HCT116 (cell line): ENCODE measurements at regions not wholly inside any gene's neighbourhood (a gene's known extent, or its start where the extent isn't known, plus 50 kb on each side); places are given as distances from the start of the nearest gene placed in this dataset.

Source experiments
- ATAC-seq: fragments of 200-7000 bp; cut with Tn5 transposase; 2 replicates; pipeline ENCODE4 v1.9.1; 2020; ENCODE audit warnings: mild to moderate bottlenecking, moderate library complexity
- BruUV-seq: library from RNA; stranded (reverse); fragments of 400-500 nt; replicated peaks from 2 replicates; lab custom pipeline; 2021; lab: Mats Ljungman, UMichigan
- CTCF ChIA-PET: fragments of 300-600 bp; sonication (Branson Sonifier 250); formaldehyde crosslinking; loops from one replicate; lab custom pipeline; 2021; ENCODE audit warnings: antibody characterized with exemption; lab: Charles Lee
- POLR2A ChIA-PET: fragments of 300-600, 350-600 bp; sonication (Branson Sonifier 250); formaldehyde crosslinking; loops from one replicate; lab custom pipeline; 2021; ENCODE audit warnings: antibody characterized with exemption; lab: Charles Lee
- RAD21 ChIA-PET, 2 experiments: fragments of 300-600 bp; sonication (Branson Sonifier 250); formaldehyde crosslinking; loops; one replicate each; lab custom pipeline; 2023; ENCODE audit warnings: low total read pairs in 2 of 2; ENCODE audit not compliant: uncharacterized antibody in 2 of 2, unreplicated experiment in 2 of 2, low non-redundant PET in 1 of 2; lab: Charles Lee
- DNase-seq: peaks from one replicate; pipeline ENCODE4 v3.0.0-alpha.2; 2010; ENCODE audit warnings: low read depth, low spot score
- H2AFZ ChIP-seq: fragments of 200-600 bp; shearing (Covaris generic), sonication (generic); 2 replicates; pipeline ENCODE4 v1.6.1; 2017; ENCODE audit warnings: low read depth, mixed run types, mixed read lengths, antibody characterized with exemption, low read length; ENCODE audit not compliant: poor library complexity, severe bottlenecking
- H3K27ac ChIP-seq: 2 replicates; pipeline ENCODE4 v1.5.1; 2012; ENCODE audit warnings: low read depth, low read length
- H3K27me3 ChIP-seq: fragments of 200-600 bp; sonication (generic); 2 replicates; pipeline ENCODE4 v1.6.1; 2016; ENCODE audit warnings: mixed run types, low read length, mixed read lengths; ENCODE audit not compliant: insufficient read depth
- H3K36me3 ChIP-seq, 2 experiments: fragments of 200-500 bp in 1 of 2; fragments of 200-600 bp in 1 of 2; sonication (Bioruptor generic) in 1 of 2; sonication (generic) in 1 of 2; 2 replicates each; pipeline versions ENCODE4 v1.5.1 to v1.6.1; 2014 to 2016; ENCODE audit warnings: low read length in 2 of 2, inconsistent platforms in 1 of 2, mixed read lengths in 1 of 2, mixed run types in 1 of 2; ENCODE audit not compliant: insufficient read depth in 2 of 2, control insufficient read depth in 1 of 2
- H3K4me1 ChIP-seq, 2 experiments: fragments of 200-600 bp in 1 of 2; sonication (generic) in 1 of 2; 2 replicates each; pipeline versions ENCODE4 v1.5.1 to v1.6.1; 2012 to 2017; ENCODE audit warnings: low read length in 2 of 2, inconsistent platforms in 1 of 2, mild to moderate bottlenecking in 1 of 2, mixed read lengths in 1 of 2, mixed run types in 1 of 2, moderate library complexity in 1 of 2; ENCODE audit not compliant: insufficient read depth in 2 of 2, control insufficient read depth in 1 of 2
- H3K4me2 ChIP-seq: fragments of 200-600 bp; sonication (generic); 2 replicates; pipeline ENCODE4 v1.6.1; 2017; ENCODE audit warnings: mixed run types, low read length, mixed read lengths
- H3K4me3 ChIP-seq, 2 experiments: fragments of 200-600 bp in 1 of 2; sonication (generic) in 1 of 2; replicated peaks in 1 of 2; 2 replicates each; pipeline ENCODE4 v1.5.1; 2011 to 2016; ENCODE audit warnings: low read length in 2 of 2, control low read depth in 1 of 2, low read depth in 1 of 2, mild to moderate bottlenecking in 1 of 2, mixed read lengths in 1 of 2, mixed run types in 1 of 2
- H3K79me2 ChIP-seq: fragments of 200-600 bp; sonication (generic); 2 replicates; pipeline ENCODE4 v1.6.1; 2017; ENCODE audit warnings: mild to moderate bottlenecking, mixed run types, low read length, moderate library complexity, mixed read lengths; ENCODE audit not compliant: insufficient read depth
- H3K9ac ChIP-seq: fragments of 200-600 bp; sonication (generic); 2 replicates; pipeline ENCODE4 v1.6.1; 2016; ENCODE audit warnings: low read length, mixed read lengths
- H3K9me2 ChIP-seq: fragments of 200-600 bp; sonication (generic), shearing (Covaris generic); 2 replicates; pipeline ENCODE4 v1.6.1; 2017; ENCODE audit warnings: mixed run types, mild to moderate bottlenecking, moderate library complexity; ENCODE audit not compliant: insufficient read depth
- H3K9me3 ChIP-seq, 2 experiments: fragments of 200-500 bp in 1 of 2; fragments of 200-600 bp in 1 of 2; sonication (Bioruptor generic) in 1 of 2; sonication (generic) in 1 of 2; 2 replicates each; pipeline ENCODE4 v1.6.1; 2014 to 2017; ENCODE audit warnings: low read length in 2 of 2, mixed read lengths in 2 of 2, inconsistent platforms in 1 of 2, low read depth in 1 of 2, mild to moderate bottlenecking in 1 of 2, mixed run types in 1 of 2, moderate library complexity in 1 of 2; ENCODE audit not compliant: control insufficient read depth in 1 of 2, insufficient read depth in 1 of 2
- H4K20me1 ChIP-seq: fragments of 200-600 bp; sonication (generic), shearing (Covaris generic); 2 replicates; pipeline ENCODE4 v1.6.1; 2017; ENCODE audit warnings: mixed run types, mild to moderate bottlenecking, moderate library complexity; ENCODE audit not compliant: insufficient read depth
- CBX3 ChIP-seq: IDR thresholded peaks from 2 replicates; pipeline ENCODE4 v1.6.1; 2012; ENCODE audit warnings: low read depth
- CTCF ChIP-seq, 3 experiments: fragments of 200-600 bp in 1 of 3; sonication (generic) in 1 of 3; IDR thresholded peaks in 2 of 3; conservative IDR thresholded peaks in 1 of 3; 2 replicates each; pipeline ENCODE4 v1.5.1; 2012 to 2017; ENCODE audit warnings: low read depth in 2 of 3, low read length in 2 of 3, antibody characterized with exemption in 1 of 3, borderline replicate concordance in 1 of 3, control low read depth in 1 of 3, mild to moderate bottlenecking in 1 of 3, mixed read lengths in 1 of 3, mixed run types in 1 of 3, moderate library complexity in 1 of 3; ENCODE audit not compliant: insufficient read depth in 1 of 3
- EZH2 ChIP-seq: fragments of 200-600 bp; sonication (generic); IDR thresholded peaks from 2 replicates; pipeline ENCODE4 v1.6.1; 2017; ENCODE audit warnings: antibody characterized with exemption, mixed run types
- EZH2phosphoT487 ChIP-seq: fragments of 200-600 bp; IDR thresholded peaks from 2 replicates; pipeline ENCODE4 v1.6.1; 2018; ENCODE audit warnings: antibody characterized with exemption, borderline replicate concordance
- FOSL1 ChIP-seq: IDR thresholded peaks from 2 replicates; pipeline ENCODE4 v1.6.1; 2012; ENCODE audit warnings: low read depth
- JUND ChIP-seq: IDR thresholded peaks from 2 replicates; pipeline ENCODE4 v1.6.1; 2012
- MAX ChIP-seq: IDR thresholded peaks from 2 replicates; pipeline ENCODE4 v1.6.1; 2012
- SIN3A ChIP-seq: IDR thresholded peaks from 2 replicates; pipeline ENCODE4 v1.6.1; 2012; ENCODE audit warnings: low read depth
- SP1 ChIP-seq: IDR thresholded peaks from 2 replicates; pipeline ENCODE4 v1.6.1; 2012; ENCODE audit warnings: low read depth
- SRF ChIP-seq: IDR thresholded peaks from 2 replicates; pipeline ENCODE4 v1.6.1; 2012; ENCODE audit warnings: low read depth
- YY1 ChIP-seq: IDR thresholded peaks from 2 replicates; pipeline ENCODE4 v1.6.1; 2011; ENCODE audit warnings: low read length, low read depth, moderate library complexity, mild to moderate bottlenecking; ENCODE audit not compliant: insufficient replicate concordance; ENCODE audit errors: extremely low read depth
- ZBTB33 ChIP-seq: IDR thresholded peaks from 2 replicates; pipeline ENCODE4 v1.6.1; 2011; ENCODE audit warnings: mild to moderate bottlenecking, low read length, moderate library complexity; ENCODE audit not compliant: insufficient replicate concordance; ENCODE audit errors: extremely low read depth
- ZNF274 ChIP-seq: fragments of 200-500 bp; sonication (Bioruptor generic); IDR thresholded peaks from 2 replicates; pipeline ENCODE4 v1.6.1; 2014; ENCODE audit warnings: mild to moderate bottlenecking, low read depth, low read length, inconsistent platforms
- intact Hi-C: fragments of 100-400 bp; cut with micrococcal nuclease; formaldehyde crosslinking; loops from 2 replicates; pipeline ENCODE4 v1.10.0; 2022

DNA sequence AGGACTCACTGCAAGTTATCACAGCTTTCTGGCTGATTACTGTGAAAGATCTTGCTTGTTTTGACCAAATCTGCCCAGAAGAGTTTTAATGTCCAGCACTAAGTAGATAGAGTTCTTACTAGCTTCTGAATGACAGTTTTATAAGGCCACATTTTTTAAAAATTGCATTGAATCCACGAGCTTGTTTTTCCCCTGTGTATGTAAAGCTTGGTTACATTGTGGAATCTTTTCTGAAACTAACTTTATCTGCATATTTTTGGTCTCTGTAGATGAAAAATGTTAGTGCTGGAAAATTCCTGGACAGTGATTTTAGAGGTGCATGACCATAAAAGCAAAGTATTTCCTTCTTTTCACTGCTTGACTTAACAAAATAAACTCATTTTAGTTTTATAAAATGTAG is 650.3 kb upstream of the FAM241A start:
- no peak overlapping the region for H3K9ac ChIP-seq
- RAD21 ChIA-PET = no interaction called here
- H4K20me1 ChIP-seq = no peaks in the 10 kb centered on the region
- H3K27ac ChIP-seq = no peak overlapping the region
- H3K9me2 ChIP-seq = no peaks in the 10 kb centered on the region
- DNase-seq (no peak), ATAC-seq (no peak)
- no peaks in the 10 kb centered on the region for H3K4me1 ChIP-seq
- intact Hi-C loops = no loop called here
- H3K9me3 ChIP-seq = no peaks in the 10 kb centered on the region
- CTCF ChIA-PET = no interaction called here
- H3K27me3 ChIP-seq = no peaks in the 10 kb centered on the region
- no TSS peak for BruUV-seq
- POLR2A ChIA-PET = no interaction called here
- no peaks in the 10 kb centered on the region for H3K79me2 ChIP-seq
- no peaks in the 10 kb centered on the region for H3K36me3 ChIP-seq
- H3K4me3 ChIP-seq = no peak overlapping the region
- TF ChIP-seq EZH2phosphoT487 (no peak), FOSL1 (no peak)
- TF ChIP-seq, all 23 proteins: peak for 0
- Histone ChIP-seq H2AFZ (no peak overlapping the region), H3K4me2 (no peak overlapping the region)

DNA sequence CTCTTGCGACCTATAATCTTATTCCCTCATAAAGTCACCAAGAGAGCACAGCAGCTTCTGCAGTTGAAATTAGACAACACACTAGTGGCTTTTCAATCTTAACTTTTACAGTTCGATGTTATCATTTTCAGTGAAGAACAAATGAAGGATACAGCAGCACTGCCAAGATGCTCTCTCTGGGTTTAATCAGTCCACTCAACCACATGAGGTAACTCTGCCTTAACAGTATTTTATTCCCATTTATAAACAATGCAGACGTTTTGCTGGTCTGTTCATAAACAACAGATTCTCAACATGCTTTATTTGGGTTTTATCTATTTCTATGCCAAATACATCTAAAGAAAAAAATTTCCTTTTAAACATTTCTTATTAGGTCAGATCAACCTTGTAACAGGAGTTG is 646.0 kb upstream of the FAM241A start:
- ChIA-PET POLR2A (no interaction called here), CTCF (no interaction called here), RAD21 (no interaction called here)
- Histone ChIP-seq H3K9me3 (no peaks in the 10 kb centered on the region), H3K36me3 (no peaks in the 10 kb centered on the region), H3K4me2 (no peak overlapping the region), H3K9me2 (no peaks in the 10 kb centered on the region), H3K27me3 (no peaks in the 10 kb centered on the region), H4K20me1 (no peaks in the 10 kb centered on the region), H3K4me3 (no peak overlapping the region), H3K9ac (no peak overlapping the region), H3K4me1 (no peaks in the 10 kb centered on the region), H2AFZ (no peak overlapping the region), H3K27ac (no peak overlapping the region), H3K79me2 (no peaks in the 10 kb centered on the region)
- DNase-seq (no peak), ATAC-seq (no peak)
- intact Hi-C loops = no loop called here
- BruUV-seq = no TSS peak
- TF ChIP-seq JUND (no peak), ZNF274 (no peak), YY1 (no peak), SRF (no peak), SIN3A (no peak), EZH2 (no peak), EZH2phosphoT487 (no peak), MAX (no peak), CBX3 (no peak), FOSL1 (no peak), SP1 (no peak), CTCF (IDR thresholded peaks at IDR 0.05 in 2 of 3, conservative IDR thresholded peaks at IDR 0.05 in 1 of 3; ENCODE audit: borderline replicate concordance in 1 of 3, insufficient read depth in 1 of 3, low read depth in 2 of 3, low read length in 2 of 3) (no peak), ZBTB33 (no peak)
